Peyer's patch (tissue), 4 donors: ENCODE measurements at regions not wholly inside any gene's neighbourhood (a gene's known extent, or its start where the extent isn't known, plus 50 kb on each side); places are given as distances from the start of the nearest gene placed in this dataset.

ENCODE experiments used
- DNase-seq, 3 donors: peaks; one replicate each; pipeline ENCODE4 v3.0.0-alpha.2; 2017 to 2019
- H3K27ac ChIP-seq, 4 donors: fragments of 200-600 bp; sonication (generic); one replicate each; pipeline ENCODE4 v1.5.1; 2016 to 2019
- H3K27me3 ChIP-seq, 2 donors: fragments of 200-600 bp; sonication (generic); one replicate each; pipeline ENCODE4 v1.5.1; 2019
- H3K36me3 ChIP-seq, 3 donors: fragments of 200-600 bp; sonication (generic); one replicate each; pipeline ENCODE4 v1.5.1; 2016 to 2019
- H3K4me1 ChIP-seq, 4 donors: fragments of 200-600 bp; sonication (generic); one replicate each; pipeline ENCODE4 v1.5.1; 2016 to 2019
- H3K4me3 ChIP-seq, 4 donors: fragments of 200-600 bp; sonication (generic); 1 replicate in 3 of 4; 2 replicates in 1 of 4; pipeline ENCODE4 v1.5.1; 2016 to 2019; ENCODE audit warnings: mild to moderate bottlenecking in 1 of 4
- H3K9me3 ChIP-seq, 4 donors: fragments of 200-600 bp; sonication (generic); one replicate each; pipeline ENCODE4 v1.5.1; 2016 to 2019; ENCODE audit warnings: mild to moderate bottlenecking in 1 of 4
- POLR2A ChIP-seq, 2 donors: fragments of 450-650 bp; IDR thresholded peaks; one replicate each; pipeline ENCODE4 v1.5.1; 2017; ENCODE audit warnings: antibody characterized with exemption in 2 of 2, mild to moderate bottlenecking in 2 of 2, moderate library complexity in 2 of 2
- TF ChIP-seq, protein P1 (sequence below), 6 experiments: fragments of 450-650 bp in 4 of 6; fragments of 200-600 bp in 2 of 6; sonication (generic) in 1 of 6; IDR thresholded peaks; one replicate each; pipeline ENCODE4 v1.5.1; 2017 to 2019; ENCODE audit warnings: antibody characterized with exemption in 6 of 6, mild to moderate bottlenecking in 3 of 6, moderate library complexity in 1 of 6

DNA sequence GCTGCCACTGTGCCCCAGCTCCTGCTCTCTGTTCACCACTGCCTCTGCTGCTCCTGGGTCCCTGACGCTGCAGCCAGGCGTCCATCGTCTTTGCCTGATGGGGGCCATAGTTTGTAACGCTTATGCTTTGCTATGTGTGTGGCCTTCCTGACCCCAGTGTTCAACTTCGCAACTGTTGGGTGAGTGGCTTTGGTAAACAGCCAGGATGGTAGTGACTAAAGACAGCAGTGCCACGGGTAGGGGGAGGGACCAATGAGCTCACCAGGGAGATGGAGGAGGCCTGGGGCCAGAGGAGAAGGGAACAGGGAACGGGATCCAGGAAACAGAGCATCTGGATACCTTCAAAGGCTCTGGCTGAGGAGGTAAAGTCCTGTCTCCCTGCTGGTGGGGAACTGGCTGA, 75.9 kb upstream of the ALDH1L1 start:
- no peak overlapping the region for H3K27ac ChIP-seq
- no peaks in the 10 kb centered on the region for H3K36me3 ChIP-seq
- H3K27me3 ChIP-seq: no peaks in the 10 kb centered on the region
- DNase-seq: no peak
- H3K4me1 ChIP-seq: no peaks in the 10 kb centered on the region
- no peak overlapping the region for H3K4me3 ChIP-seq
- no peak for TF ChIP-seq POLR2A (IDR thresholded peaks at IDR 0.05)
- TF ChIP-seq, protein P1, sequence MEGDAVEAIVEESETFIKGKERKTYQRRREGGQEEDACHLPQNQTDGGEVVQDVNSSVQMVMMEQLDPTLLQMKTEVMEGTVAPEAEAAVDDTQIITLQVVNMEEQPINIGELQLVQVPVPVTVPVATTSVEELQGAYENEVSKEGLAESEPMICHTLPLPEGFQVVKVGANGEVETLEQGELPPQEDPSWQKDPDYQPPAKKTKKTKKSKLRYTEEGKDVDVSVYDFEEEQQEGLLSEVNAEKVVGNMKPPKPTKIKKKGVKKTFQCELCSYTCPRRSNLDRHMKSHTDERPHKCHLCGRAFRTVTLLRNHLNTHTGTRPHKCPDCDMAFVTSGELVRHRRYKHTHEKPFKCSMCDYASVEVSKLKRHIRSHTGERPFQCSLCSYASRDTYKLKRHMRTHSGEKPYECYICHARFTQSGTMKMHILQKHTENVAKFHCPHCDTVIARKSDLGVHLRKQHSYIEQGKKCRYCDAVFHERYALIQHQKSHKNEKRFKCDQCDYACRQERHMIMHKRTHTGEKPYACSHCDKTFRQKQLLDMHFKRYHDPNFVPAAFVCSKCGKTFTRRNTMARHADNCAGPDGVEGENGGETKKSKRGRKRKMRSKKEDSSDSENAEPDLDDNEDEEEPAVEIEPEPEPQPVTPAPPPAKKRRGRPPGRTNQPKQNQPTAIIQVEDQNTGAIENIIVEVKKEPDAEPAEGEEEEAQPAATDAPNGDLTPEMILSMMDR (IDR thresholded peaks at IDR 0.05): no peak
- H3K9me3 ChIP-seq: no peaks in the 10 kb centered on the region

DNA sequence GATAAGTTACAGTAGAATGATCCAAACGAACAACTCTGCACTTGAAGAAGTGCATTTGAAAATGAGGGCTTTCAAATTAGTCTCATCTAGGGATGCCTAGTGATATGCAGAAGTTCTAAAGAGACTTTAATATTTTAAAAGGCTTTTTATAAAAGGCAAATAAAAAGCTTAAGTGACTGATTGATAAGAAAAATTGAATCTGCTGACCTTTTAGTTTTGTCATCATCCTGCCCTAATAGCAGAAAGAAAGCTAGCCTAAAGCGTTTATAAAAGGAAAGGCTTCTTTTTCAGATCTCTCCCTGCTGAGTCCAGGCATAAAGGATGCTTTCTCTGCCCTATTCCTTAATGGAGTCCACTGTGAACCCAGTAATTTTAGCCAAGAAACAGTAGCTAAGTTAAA, 72.7 kb upstream of the ALDH1L1 start:
- H3K36me3 ChIP-seq: no peaks in the 10 kb centered on the region
- no peak overlapping the region for H3K27ac ChIP-seq
- no peak for TF ChIP-seq POLR2A (IDR thresholded peaks at IDR 0.05)
- TF ChIP-seq, protein P1 (IDR thresholded peaks at IDR 0.05): no peak
- H3K9me3 ChIP-seq: no peaks in the 10 kb centered on the region
- H3K4me3 ChIP-seq: no peak overlapping the region
- no peaks in the 10 kb centered on the region for H3K4me1 ChIP-seq
- H3K27me3 ChIP-seq: no peaks in the 10 kb centered on the region
- DNase-seq: no peak

DNA sequence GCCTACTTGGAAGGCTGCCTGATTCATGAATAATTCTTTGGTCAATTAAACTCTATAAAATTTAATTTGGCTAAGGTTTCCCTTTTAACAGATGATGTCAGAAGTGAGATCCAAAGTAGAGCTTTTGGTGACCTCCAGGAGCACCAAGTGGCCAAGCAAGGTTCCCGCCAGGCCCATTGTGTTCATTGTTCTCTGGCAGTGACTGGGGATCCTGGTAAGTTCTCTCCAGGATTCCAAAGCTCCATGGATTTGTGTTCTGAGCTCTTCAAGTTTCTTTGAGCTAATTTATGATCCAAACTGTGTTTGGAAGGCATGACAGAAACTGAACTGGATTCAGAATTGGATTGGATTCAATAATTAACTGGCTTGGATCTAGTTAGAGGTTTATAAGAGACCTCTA, 72.0 kb upstream of the ALDH1L1 start:
- Histone ChIP-seq H3K27ac (no peak overlapping the region), H3K27me3 (no peaks in the 10 kb centered on the region)
- TF ChIP-seq, protein P1 (IDR thresholded peaks at IDR 0.05): no peak
- no peak for TF ChIP-seq POLR2A (IDR thresholded peaks at IDR 0.05)

DNA sequence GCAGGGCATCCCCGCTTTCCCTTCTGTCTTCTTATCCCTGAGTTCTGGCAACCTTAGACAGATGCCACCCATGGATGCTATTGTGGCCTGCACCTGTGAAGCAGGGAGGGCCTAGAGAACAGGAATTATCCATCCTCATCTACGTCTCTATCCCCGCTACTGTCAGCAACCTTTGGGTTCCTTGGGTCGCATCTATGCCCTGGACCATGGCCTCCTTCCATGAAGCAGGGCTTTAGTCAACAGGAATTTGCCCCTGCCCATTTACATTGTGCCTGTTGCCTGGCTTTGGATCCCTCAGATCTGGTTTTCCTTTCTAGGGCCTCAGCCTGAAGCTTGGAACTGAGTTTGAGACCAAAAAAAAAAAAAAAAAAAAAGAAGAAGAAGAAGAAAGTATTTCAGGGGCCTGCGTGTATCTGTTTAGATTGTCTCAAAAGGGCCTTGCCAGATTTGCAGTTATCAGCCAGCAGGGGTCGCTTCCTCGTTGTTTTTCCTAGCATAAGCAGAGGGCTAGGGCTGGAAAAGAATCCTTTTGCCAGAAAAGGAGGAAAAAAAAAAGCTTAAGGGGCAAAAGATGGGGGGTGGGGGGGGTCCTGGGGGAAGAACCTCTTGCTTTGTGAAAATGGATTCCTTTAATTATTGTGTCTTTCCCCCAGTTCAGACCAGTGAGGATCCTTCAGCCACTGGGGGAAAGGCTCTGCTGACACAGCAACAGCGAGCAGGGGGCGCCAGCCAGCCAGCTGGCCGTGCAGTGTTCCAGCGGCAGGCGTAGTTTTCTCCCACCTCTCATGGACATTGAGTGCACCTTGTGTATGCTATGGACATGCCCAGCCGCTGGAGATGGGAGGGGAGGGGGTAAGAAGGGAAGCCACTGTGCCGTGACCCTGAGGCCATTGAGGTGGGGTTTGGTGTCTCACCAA, 65.7 kb upstream of the ALDH1L1 start:
- H3K4me1 ChIP-seq: no peaks in the 10 kb centered on the region
- peaks cover 0 to 4% (median 0%) of the 10 kb centered on the region in 4 donors for H3K9me3 ChIP-seq
- TF ChIP-seq POLR2A (IDR thresholded peaks at IDR 0.05): no peak
- TF ChIP-seq, protein P1 (IDR thresholded peaks at IDR 0.05): peak in 4 of 6 experiments; percentile 21 to 43 (median 38)
- peak in 1 of 3 donors; percentile 60 for DNase-seq
- no peak overlapping the region for H3K27ac ChIP-seq
- no peak overlapping the region for H3K4me3 ChIP-seq
- H3K27me3 ChIP-seq: no peaks in the 10 kb centered on the region
- H3K36me3 ChIP-seq: no peaks in the 10 kb centered on the region

More for the DNA sequence above, 72.0 kb upstream of the ALDH1L1 start:
- no peak overlapping the region for H3K4me3 ChIP-seq
- no peaks in the 10 kb centered on the region for H3K9me3 ChIP-seq
- DNase-seq: no peak
- no peaks in the 10 kb centered on the region for H3K4me1 ChIP-seq
- H3K36me3 ChIP-seq: no peaks in the 10 kb centered on the region
